Keratinocyte (primary cell): ENCODE measurements at regions not wholly inside any gene's neighbourhood (a gene's known extent, or its start where the extent isn't known, plus 50 kb on each side); places are given as distances from the start of the nearest gene placed in this dataset.

Experiments
- EZH2 ChIP-seq: IDR thresholded peaks from one replicate; pipeline ENCODE4 v1.6.1; 2012; ENCODE audit warnings: inconsistent platforms, mild to moderate bottlenecking, low read length, moderate library complexity
- TF ChIP-seq, protein P1 (sequence below), 3 experiments: IDR thresholded peaks in 1 of 3; conservative IDR thresholded peaks in 1 of 3; optimal IDR thresholded peaks in 1 of 3; 2 replicates in 2 of 3; 3 replicates in 1 of 3; pipeline versions ENCODE3 to v1.5.1; 2011; ENCODE audit warnings: low read length in 3 of 3, mild to moderate bottlenecking in 3 of 3, moderate library complexity in 2 of 3, control low read depth in 1 of 3, inconsistent platforms in 1 of 3; ENCODE audit not compliant: insufficient read depth in 2 of 3; ENCODE audit errors: extremely low read depth in 1 of 3

DNA sequence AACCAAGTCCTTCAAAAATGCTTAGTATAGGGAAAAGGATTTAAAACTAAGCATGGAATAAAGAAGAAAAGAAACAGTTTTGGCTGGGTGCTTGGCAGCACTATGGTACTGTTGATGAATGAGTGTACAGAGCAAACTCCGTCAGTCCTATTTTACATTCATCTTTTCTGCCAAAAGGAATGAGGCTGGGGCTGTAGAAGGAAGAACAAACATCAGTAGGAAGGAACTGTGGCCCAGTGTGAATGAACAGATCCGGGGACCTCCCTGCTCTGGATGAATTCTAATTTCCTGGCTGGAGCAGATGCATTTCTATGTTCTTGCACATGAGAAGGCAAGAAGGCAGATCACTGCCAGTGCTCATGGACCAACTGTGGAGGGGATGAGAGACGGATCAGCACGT, 474.0 kb upstream of the MEIS1 start:
- TF ChIP-seq, protein P1, sequence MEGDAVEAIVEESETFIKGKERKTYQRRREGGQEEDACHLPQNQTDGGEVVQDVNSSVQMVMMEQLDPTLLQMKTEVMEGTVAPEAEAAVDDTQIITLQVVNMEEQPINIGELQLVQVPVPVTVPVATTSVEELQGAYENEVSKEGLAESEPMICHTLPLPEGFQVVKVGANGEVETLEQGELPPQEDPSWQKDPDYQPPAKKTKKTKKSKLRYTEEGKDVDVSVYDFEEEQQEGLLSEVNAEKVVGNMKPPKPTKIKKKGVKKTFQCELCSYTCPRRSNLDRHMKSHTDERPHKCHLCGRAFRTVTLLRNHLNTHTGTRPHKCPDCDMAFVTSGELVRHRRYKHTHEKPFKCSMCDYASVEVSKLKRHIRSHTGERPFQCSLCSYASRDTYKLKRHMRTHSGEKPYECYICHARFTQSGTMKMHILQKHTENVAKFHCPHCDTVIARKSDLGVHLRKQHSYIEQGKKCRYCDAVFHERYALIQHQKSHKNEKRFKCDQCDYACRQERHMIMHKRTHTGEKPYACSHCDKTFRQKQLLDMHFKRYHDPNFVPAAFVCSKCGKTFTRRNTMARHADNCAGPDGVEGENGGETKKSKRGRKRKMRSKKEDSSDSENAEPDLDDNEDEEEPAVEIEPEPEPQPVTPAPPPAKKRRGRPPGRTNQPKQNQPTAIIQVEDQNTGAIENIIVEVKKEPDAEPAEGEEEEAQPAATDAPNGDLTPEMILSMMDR (optimal IDR thresholded peaks at IDR 0.05 in 1 of 3, IDR thresholded peaks at IDR 0.05 in 1 of 3, conservative IDR thresholded peaks at IDR 0.05 in 1 of 3; ENCODE audit: extremely low read depth in 1 of 3, insufficient read depth in 2 of 3, low read length in 3 of 3), result no peak
- TF ChIP-seq EZH2, result no peak
